ENCODE measurements at regions not wholly inside any gene's neighbourhood (a gene's known extent, or its start where the extent isn't known, plus 50 kb on each side); places are given as distances from the start of the nearest gene placed in this dataset.

DNA sequence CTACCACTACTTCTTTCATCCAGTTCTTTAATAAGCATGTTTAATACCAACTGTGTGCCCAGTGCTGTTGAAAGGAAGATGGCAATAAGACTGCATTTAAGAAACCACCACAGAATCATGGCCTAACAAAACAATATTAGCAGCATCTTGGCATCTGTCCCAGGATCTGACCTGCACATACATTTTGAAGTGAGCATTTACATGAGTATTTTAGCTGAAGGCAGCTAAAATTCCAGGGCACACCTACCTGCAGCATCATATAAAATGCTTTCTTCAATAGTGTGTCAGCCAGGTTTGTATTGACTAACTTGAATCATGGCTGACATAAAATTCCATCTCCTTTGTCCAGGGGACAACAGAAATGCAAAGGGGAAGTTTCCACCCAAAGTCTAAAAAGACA lies 65.0 kb upstream of the ARHGAP5 start:
- Histone ChIP-seq H3K4me3 (ENCODE audit: low read length, poor library complexity, severe bottlenecking) (no peak overlapping the region), H3K9ac (ENCODE audit: low read depth, low read length, poor library complexity, severe bottlenecking) (no peak overlapping the region), H4K20me1 (ENCODE audit: insufficient read depth, low read length, poor library complexity, severe bottlenecking) (no peaks in the 10 kb centered on the region), H3K9me2 (replicated peaks; ENCODE audit: low read depth, low read length) (no peaks in the 10 kb centered on the region), H2AFZ (ENCODE audit: low read length) (no peak overlapping the region), H3K4me2 (ENCODE audit: low read depth, low read length, poor library complexity, severe bottlenecking) (no peak overlapping the region), H3K9me3 (ENCODE audit: insufficient read depth, low read depth, low read length) (no peaks in the 10 kb centered on the region), H3F3A (ENCODE audit: low read depth) (no peaks in the 10 kb centered on the region), H3K36me3 (ENCODE audit: insufficient read depth, low read length) (no peaks in the 10 kb centered on the region), H3K79me2 (ENCODE audit: insufficient read depth, low read length) (no peaks in the 10 kb centered on the region), H3K27me3 (ENCODE audit: insufficient read depth, low read length, poor library complexity, severe bottlenecking) (no peaks in the 10 kb centered on the region), H3K4me1 (ENCODE audit: insufficient read depth, low read length, poor library complexity, severe bottlenecking) (no peaks in the 10 kb centered on the region)
- TF ChIP-seq, protein P1, sequence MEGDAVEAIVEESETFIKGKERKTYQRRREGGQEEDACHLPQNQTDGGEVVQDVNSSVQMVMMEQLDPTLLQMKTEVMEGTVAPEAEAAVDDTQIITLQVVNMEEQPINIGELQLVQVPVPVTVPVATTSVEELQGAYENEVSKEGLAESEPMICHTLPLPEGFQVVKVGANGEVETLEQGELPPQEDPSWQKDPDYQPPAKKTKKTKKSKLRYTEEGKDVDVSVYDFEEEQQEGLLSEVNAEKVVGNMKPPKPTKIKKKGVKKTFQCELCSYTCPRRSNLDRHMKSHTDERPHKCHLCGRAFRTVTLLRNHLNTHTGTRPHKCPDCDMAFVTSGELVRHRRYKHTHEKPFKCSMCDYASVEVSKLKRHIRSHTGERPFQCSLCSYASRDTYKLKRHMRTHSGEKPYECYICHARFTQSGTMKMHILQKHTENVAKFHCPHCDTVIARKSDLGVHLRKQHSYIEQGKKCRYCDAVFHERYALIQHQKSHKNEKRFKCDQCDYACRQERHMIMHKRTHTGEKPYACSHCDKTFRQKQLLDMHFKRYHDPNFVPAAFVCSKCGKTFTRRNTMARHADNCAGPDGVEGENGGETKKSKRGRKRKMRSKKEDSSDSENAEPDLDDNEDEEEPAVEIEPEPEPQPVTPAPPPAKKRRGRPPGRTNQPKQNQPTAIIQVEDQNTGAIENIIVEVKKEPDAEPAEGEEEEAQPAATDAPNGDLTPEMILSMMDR (conservative IDR thresholded peaks at IDR 0.05; ENCODE audit: low read length), result no peak
- no peak for TF ChIP-seq EZH2phosphoT487 (IDR thresholded peaks at IDR 0.05; ENCODE audit: borderline replicate concordance)

DNA sequence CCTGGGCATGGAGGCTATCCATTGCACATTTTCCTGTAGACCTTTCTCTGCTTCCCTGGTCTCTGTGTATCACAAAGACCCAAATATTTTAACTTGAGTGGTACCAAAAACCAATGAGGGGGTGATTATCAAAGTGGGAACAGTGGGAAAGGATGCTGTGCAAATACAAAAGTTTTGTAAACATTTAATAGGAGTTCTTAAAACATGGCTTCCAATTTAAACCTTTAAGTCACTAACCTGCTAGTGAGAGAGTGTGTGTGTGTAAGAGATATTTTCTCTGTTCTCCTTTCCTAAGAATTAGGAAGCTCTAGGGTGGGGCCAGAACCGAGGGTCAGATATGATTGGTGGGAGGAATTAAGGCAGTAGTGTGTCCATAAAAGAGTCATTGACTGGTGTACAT lies 64.5 kb upstream of the ARHGAP5 start:
- no peak for TF ChIP-seq EZH2phosphoT487 (IDR thresholded peaks at IDR 0.05; ENCODE audit: borderline replicate concordance)
- TF ChIP-seq, protein P1 (conservative IDR thresholded peaks at IDR 0.05; ENCODE audit: low read length), result no peak
- Histone ChIP-seq H3K4me2 (ENCODE audit: low read depth, low read length, poor library complexity, severe bottlenecking) (no peak overlapping the region), H3K9me3 (ENCODE audit: insufficient read depth, low read depth, low read length) (no peaks in the 10 kb centered on the region), H4K20me1 (ENCODE audit: insufficient read depth, low read length, poor library complexity, severe bottlenecking) (no peaks in the 10 kb centered on the region), H3F3A (ENCODE audit: low read depth) (no peaks in the 10 kb centered on the region), H2AFZ (ENCODE audit: low read length) (no peak overlapping the region), H3K79me2 (ENCODE audit: insufficient read depth, low read length) (no peaks in the 10 kb centered on the region), H3K4me1 (ENCODE audit: insufficient read depth, low read length, poor library complexity, severe bottlenecking) (no peaks in the 10 kb centered on the region), H3K9ac (ENCODE audit: low read depth, low read length, poor library complexity, severe bottlenecking) (no peak overlapping the region), H3K4me3 (ENCODE audit: low read length, poor library complexity, severe bottlenecking) (no peak overlapping the region), H3K27me3 (ENCODE audit: insufficient read depth, low read length, poor library complexity, severe bottlenecking) (no peaks in the 10 kb centered on the region), H3K36me3 (ENCODE audit: insufficient read depth, low read length) (no peaks in the 10 kb centered on the region), H3K9me2 (replicated peaks; ENCODE audit: low read depth, low read length) (no peaks in the 10 kb centered on the region)

DNA sequence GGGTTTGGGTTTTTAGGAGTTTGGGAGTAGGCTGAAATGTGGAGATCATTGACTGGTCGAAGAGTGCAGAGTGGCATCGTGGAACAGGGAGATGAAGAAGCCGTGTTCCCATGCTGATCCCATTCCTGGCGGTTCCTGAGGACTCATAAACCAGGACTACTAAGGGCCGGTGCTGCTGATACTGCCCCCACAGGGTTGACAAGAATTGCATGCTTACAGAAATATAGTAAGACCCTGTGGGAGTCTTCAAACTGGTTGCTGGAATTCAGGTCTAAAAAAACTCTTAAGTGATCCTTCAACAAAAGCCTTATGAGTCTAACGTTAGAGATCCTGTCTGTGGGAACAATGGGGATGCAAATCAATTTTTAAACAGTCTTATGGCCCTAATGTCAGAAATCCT lies 64.0 kb upstream of the ARHGAP5 start:
- no peak overlapping the region for H2AFZ ChIP-seq (ENCODE audit: low read length)
- H3K9ac ChIP-seq (ENCODE audit: low read depth, low read length, poor library complexity, severe bottlenecking), result no peak overlapping the region
- H3K4me2 ChIP-seq (ENCODE audit: low read depth, low read length, poor library complexity, severe bottlenecking), result no peak overlapping the region
- no peaks in the 10 kb centered on the region for H3K36me3 ChIP-seq (ENCODE audit: insufficient read depth, low read length)
- TF ChIP-seq EZH2phosphoT487 (IDR thresholded peaks at IDR 0.05; ENCODE audit: borderline replicate concordance), result no peak
- TF ChIP-seq, protein P1 (conservative IDR thresholded peaks at IDR 0.05; ENCODE audit: low read length), result peak; percentile 43
- no peaks in the 10 kb centered on the region for H4K20me1 ChIP-seq (ENCODE audit: insufficient read depth, low read length, poor library complexity, severe bottlenecking)
- H3K27me3 ChIP-seq (ENCODE audit: insufficient read depth, low read length, poor library complexity, severe bottlenecking), result no peaks in the 10 kb centered on the region
- no peaks in the 10 kb centered on the region for H3F3A ChIP-seq (ENCODE audit: low read depth)
- no peaks in the 10 kb centered on the region for H3K9me2 ChIP-seq (replicated peaks; ENCODE audit: low read depth, low read length)
- H3K9me3 ChIP-seq (ENCODE audit: insufficient read depth, low read depth, low read length), result no peaks in the 10 kb centered on the region
- H3K4me1 ChIP-seq (ENCODE audit: insufficient read depth, low read length, poor library complexity, severe bottlenecking), result no peaks in the 10 kb centered on the region
- no peak overlapping the region for H3K4me3 ChIP-seq (ENCODE audit: low read length, poor library complexity, severe bottlenecking)
- H3K79me2 ChIP-seq (ENCODE audit: insufficient read depth, low read length), result no peaks in the 10 kb centered on the region
